CD4-positive, alpha-beta T cell (primary cell): ENCODE measurements at regions not wholly inside any gene's neighbourhood (a gene's known extent, or its start where the extent isn't known, plus 50 kb on each side); places are given as distances from the start of the nearest gene placed in this dataset.
"Not testable (repeated sequence)": the region's sequence is repeated elsewhere in the genome, so short reads cannot be mapped to it uniquely, and the experiment has no call there.

Experiments
- ATAC-seq: fragments of 200-7000 bp; cut with Tn5 transposase; one replicate; pipeline ENCODE4 v1.10.0; 2022; ENCODE audit warnings: mild to moderate bottlenecking; ENCODE audit not compliant: poor library complexity
- CTCF ChIA-PET: fragments of 350-600 bp; sonication (Branson Sonifier 250); formaldehyde crosslinking; loops from one replicate; lab custom pipeline; 2021; ENCODE audit warnings: antibody characterized with exemption, inconsistent platforms; lab: Charles Lee
- POLR2A ChIA-PET: fragments of 350-600 bp; sonication (Branson Sonifier 250); formaldehyde crosslinking; loops from one replicate; lab custom pipeline; 2021; ENCODE audit warnings: antibody characterized with exemption, inconsistent platforms; lab: Charles Lee
- DNase-seq, 14 experiments: peaks; one replicate each; pipeline ENCODE4 v3.0.0-alpha.2; 2013 to 2020; ENCODE audit warnings: mixed read lengths in 2 of 14
- H3K27ac ChIP-seq, 2 donors: one replicate each; pipeline versions ENCODE4 v1.5.1 to v1.7.0; 2013; ENCODE audit warnings: low read length in 2 of 2, low read depth in 1 of 2, mild to moderate bottlenecking in 1 of 2
- H3K27me3 ChIP-seq, 2 experiments: 1 replicate in 1 of 2; 2 replicates in 1 of 2; pipeline versions ENCODE4 v1.6.1 to v1.7.0; 2013; ENCODE audit warnings: low read length in 2 of 2, control low read depth in 1 of 2, mild to moderate bottlenecking in 1 of 2, moderate library complexity in 1 of 2; ENCODE audit not compliant: insufficient read depth in 2 of 2, control insufficient read depth in 1 of 2
- H3K36me3 ChIP-seq: one replicate; pipeline ENCODE4 v1.6.1; 2013; ENCODE audit warnings: low read length, control low read depth; ENCODE audit not compliant: insufficient read depth
- H3K4me1 ChIP-seq: one replicate; pipeline ENCODE4 v1.6.1; 2013; ENCODE audit warnings: low read length, control low read depth; ENCODE audit not compliant: insufficient read depth
- H3K4me3 ChIP-seq: one replicate; pipeline ENCODE4 v1.5.1; 2013; ENCODE audit warnings: mild to moderate bottlenecking, low read length, moderate library complexity
- H3K9me3 ChIP-seq, 2 experiments: 1 replicate in 1 of 2; 2 replicates in 1 of 2; pipeline versions ENCODE4 v1.6.1 to v1.7.0; 2013; ENCODE audit warnings: low read length in 2 of 2, mild to moderate bottlenecking in 2 of 2, control low read depth in 1 of 2, moderate library complexity in 1 of 2; ENCODE audit not compliant: control insufficient read depth in 1 of 2, insufficient read depth in 1 of 2
- H3K27ac Mint-ChIP-seq: one replicate; pipeline ENCODE4 v1.8.0; 2020; ENCODE audit warnings: mixed read lengths
- H3K27me3 Mint-ChIP-seq: one replicate; pipeline ENCODE4 v1.8.0; 2021; ENCODE audit warnings: mixed read lengths
- H3K36me3 Mint-ChIP-seq: one replicate; pipeline ENCODE4 v1.8.0; 2021; ENCODE audit warnings: low read depth, mixed read lengths
- H3K4me1 Mint-ChIP-seq: one replicate; pipeline ENCODE4 v1.8.0; 2021; ENCODE audit warnings: low read depth, mixed read lengths
- H3K4me3 Mint-ChIP-seq: one replicate; pipeline ENCODE4 v1.8.0; 2020; ENCODE audit warnings: mild to moderate bottlenecking, mixed read lengths
- H3K9me3 Mint-ChIP-seq: one replicate; pipeline ENCODE4 v1.8.0; 2020; ENCODE audit warnings: mixed read lengths
- CTCF ChIP-seq: fragments of 200-600 bp; IDR thresholded peaks from one replicate; pipeline ENCODE4 v1.8.0; 2022; ENCODE audit warnings: antibody characterized with exemption, mild to moderate bottlenecking
- intact Hi-C, 2 experiments: fragments of 100-400 bp; cut with DNase I in 1 of 2; cut with micrococcal nuclease in 1 of 2; formaldehyde crosslinking; loops; one replicate each; pipeline versions ENCODE4 v1.15.1 to v1.9.0; 2023 to 2025; cut with DNase I, micrococcal nuclease

DNA sequence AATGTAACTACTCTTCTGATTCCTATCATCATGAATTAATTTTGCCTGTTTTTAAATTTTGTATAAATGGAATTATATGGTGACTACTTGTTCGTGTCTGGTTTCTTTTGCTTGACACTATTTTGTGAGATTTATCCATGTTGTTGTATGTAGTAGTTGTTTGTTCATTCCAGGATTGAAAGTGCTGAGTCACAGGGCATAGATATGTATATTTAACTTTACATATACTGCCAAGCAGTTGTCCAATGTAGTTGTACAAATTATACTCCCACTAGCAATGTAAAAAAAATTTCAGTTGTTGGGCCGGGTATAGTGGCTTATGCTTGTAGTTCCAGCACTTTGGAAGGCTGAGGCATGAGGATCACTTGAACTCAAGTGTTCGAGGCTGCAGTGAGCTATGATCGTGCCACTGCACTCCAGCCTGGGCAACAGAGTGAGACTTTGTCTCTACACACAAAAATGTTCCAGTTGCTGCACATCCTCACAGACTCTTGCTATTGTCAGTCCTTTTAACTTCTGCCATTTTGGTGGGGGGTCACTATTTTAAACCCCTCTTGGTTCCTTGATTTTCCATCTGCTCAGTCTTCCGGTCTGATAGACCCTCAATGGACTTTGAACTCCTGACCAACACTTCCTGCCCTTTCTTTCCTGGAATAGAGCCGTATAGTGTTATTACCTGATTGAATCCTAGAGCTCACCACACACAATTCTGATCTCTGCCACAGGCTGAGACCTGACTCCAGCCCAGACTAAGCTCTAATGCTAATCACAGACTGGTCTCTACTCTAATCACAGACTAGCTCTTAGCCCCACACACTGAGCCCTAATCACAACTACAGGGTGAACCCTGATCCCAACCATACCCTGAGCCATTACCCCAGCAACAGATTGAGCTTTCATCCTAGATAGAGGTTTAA is 69.3 kb upstream of the MELK start:
- no peaks in the 10 kb centered on the region for H3K36me3 ChIP-seq
- H3K4me1 Mint-ChIP-seq: peaks cover 27% of the 10 kb centered on the region
- DNase-seq (no peak), ATAC-seq (no peak)
- no peaks in the 10 kb centered on the region for H3K27me3 ChIP-seq
- no peaks in the 10 kb centered on the region for H3K9me3 Mint-ChIP-seq
- CTCF ChIA-PET: no interaction called here
- TF ChIP-seq CTCF: no peak
- intact Hi-C loops: no loop called here
- H3K4me3 ChIP-seq: no peak overlapping the region
- POLR2A ChIA-PET: interaction anchor here (0.8 to 2.1 kb wide), 7 partner anchors 14 to 245 kb away, joined by 3 to 36 read pairs (median 3); partner anchors contain the start of gene GNE
- no peaks in the 10 kb centered on the region for H3K27me3 Mint-ChIP-seq
- H3K27ac ChIP-seq: no peak overlapping the region
- no peaks in the 10 kb centered on the region for H3K9me3 ChIP-seq
- H3K27ac Mint-ChIP-seq: peak overlapping the region; percentile 58
- H3K4me1 ChIP-seq: peaks cover 15% of the 10 kb centered on the region
- H3K4me3 Mint-ChIP-seq: peak overlapping the region; percentile 40
- no peaks in the 10 kb centered on the region for H3K36me3 Mint-ChIP-seq

- H3K4me1 Mint-ChIP-seq: peaks cover 27% of the 10 kb centered on the region
- H3K9me3 Mint-ChIP-seq: no peaks in the 10 kb centered on the region
- no peak for TF ChIP-seq CTCF
- no peaks in the 10 kb centered on the region for H3K27me3 ChIP-seq
- H3K4me3 Mint-ChIP-seq: no peak overlapping the region
- DNase-seq: no peak
- H3K36me3 Mint-ChIP-seq: no peaks in the 10 kb centered on the region
- H3K27me3 Mint-ChIP-seq: no peaks in the 10 kb centered on the region
- H3K9me3 ChIP-seq: no peaks in the 10 kb centered on the region
- ChIA-PET POLR2A (interaction anchor here (2.8 kb wide), 1 partner anchor 14 kb away, joined by 13 read pairs; no protein-coding TSS in a partner anchor), CTCF (interaction anchor here (0.7 to 1.1 kb wide), 2 partner anchors 13 to 19 kb away, joined by 3 to 4 read pairs; no protein-coding TSS in a partner anchor)
- H3K4me3 ChIP-seq: no peak overlapping the region
- H3K27ac ChIP-seq: no peak overlapping the region
- no peaks in the 10 kb centered on the region for H3K36me3 ChIP-seq
- H3K27ac Mint-ChIP-seq: no peak overlapping the region
- peaks cover 15% of the 10 kb centered on the region for H3K4me1 ChIP-seq
- intact Hi-C loops: no loop called here
- no peak for ATAC-seq
Measured at GRCh38 chr9:36501727-36502126, 71.0 kb upstream of the MELK start.

DNA sequence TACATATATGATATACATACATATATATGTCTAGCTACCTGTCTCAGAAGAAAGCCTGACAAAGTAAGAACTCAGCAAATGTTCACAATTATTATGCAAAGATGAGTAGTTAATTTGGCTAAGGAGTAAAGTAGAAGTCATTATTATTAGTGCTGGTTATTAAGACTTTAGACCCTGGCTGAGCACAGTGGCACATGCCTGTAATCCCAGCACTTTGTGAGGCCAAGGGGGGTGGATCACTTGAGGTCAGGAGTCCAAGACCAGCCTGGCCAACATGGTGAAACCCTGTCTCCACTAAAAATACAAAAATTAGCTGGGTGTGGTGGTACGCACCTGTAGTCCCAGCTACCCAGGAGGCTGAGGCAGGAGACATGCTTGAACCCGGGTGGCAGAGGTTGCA is 71.8 kb upstream of the MELK start:
- H3K36me3 ChIP-seq, H3K9me3 ChIP-seq, H3K27ac ChIP-seq, DNase-seq, ATAC-seq, H3K9me3 Mint-ChIP-seq, H3K4me3 Mint-ChIP-seq, H3K27me3 Mint-ChIP-seq, H3K27me3 ChIP-seq, intact Hi-C loops, H3K36me3 Mint-ChIP-seq, H3K27ac Mint-ChIP-seq, H3K4me3 ChIP-seq: not testable (repeated sequence)
- H3K4me1 ChIP-seq: peaks cover 15% of the 10 kb centered on the region
- peaks cover 28% of the 10 kb centered on the region for H3K4me1 Mint-ChIP-seq
- ChIA-PET CTCF (interaction anchor here (0.7 to 1.1 kb wide), 2 partner anchors 13 to 19 kb away, joined by 3 to 4 read pairs; no protein-coding TSS in a partner anchor), POLR2A (interaction anchor here (2.8 kb wide), 1 partner anchor 13 kb away, joined by 13 read pairs; no protein-coding TSS in a partner anchor)
